Activated CD8-positive, alpha-beta memory T cell treated with anti-CD3 and anti-CD28 coated beads for 4 hours (primary cell): ENCODE measurements at regions not wholly inside any gene's neighbourhood (a gene's known extent, or its start where the extent isn't known, plus 50 kb on each side); places are given as distances from the start of the nearest gene placed in this dataset.
A peak's percentile ranks its signal among the peaks of the same experiment; 100 is the strongest.

Experiments used
- DNase-seq, 2 donors: peaks; one replicate each; pipeline ENCODE4 v3.0.0-alpha.2; 2020; ENCODE audit warnings: low read depth in 2 of 2

DNA sequence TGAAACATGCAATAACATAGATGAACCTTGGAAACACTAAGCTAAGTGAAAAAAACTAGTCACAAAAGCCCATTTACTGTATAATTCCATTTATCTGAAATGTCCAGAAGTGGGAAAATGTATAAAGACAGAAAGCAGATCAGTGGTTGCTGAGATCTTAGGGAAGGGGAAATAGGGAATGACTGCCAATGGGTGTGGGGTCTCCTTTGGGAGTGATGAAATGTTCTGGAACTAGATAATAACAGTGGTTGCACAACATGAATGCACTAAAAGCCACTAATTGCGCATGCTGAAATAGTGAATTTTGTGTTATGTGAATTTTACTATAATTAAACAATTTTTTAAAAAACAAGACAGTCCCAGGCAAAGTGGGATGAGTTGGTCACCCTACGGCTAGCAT, 472.8 kb downstream of the CCDC171 start:
- DNase-seq = no peak

DNA sequence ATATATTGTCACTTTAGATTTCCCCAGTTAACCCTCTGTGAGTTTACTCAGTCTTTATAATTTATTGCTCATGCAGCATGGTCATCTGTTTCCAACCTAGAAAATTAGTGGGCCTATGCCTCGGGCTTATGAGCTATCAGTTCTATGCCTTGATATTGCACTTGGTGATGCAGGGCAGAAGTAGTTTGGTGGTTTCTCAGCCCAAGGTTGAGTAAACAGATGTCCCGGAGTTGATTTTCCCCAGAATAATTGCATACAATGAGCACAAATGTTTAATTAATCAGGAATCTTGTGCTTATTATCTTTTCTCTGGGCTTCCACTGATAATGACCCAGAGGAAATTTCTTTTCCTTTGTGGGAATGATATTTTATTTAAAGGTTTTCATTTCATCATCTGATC, 474.0 kb downstream of the CCDC171 start:
- no peak for DNase-seq

DNA sequence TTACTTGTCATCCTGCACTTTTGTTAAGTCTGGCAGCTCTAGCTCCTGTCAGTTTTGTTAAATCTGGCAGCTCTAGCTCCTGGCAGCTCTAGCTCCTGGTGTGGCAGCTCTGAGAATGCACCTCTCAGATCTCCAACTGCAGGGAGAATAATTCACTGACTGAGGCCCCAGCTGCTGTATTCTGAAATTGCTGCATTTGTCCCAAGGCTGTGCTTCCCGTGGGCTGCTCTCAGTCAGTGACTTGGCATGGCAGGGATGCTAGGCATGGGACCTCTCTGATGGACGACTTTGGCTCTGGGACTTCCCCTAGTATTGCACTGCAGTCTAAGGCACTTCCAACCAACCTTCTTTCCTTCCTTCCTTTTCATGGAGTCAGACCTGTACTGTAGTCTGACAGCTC, 475.7 kb downstream of the CCDC171 start:
- no peak for DNase-seq

DNA sequence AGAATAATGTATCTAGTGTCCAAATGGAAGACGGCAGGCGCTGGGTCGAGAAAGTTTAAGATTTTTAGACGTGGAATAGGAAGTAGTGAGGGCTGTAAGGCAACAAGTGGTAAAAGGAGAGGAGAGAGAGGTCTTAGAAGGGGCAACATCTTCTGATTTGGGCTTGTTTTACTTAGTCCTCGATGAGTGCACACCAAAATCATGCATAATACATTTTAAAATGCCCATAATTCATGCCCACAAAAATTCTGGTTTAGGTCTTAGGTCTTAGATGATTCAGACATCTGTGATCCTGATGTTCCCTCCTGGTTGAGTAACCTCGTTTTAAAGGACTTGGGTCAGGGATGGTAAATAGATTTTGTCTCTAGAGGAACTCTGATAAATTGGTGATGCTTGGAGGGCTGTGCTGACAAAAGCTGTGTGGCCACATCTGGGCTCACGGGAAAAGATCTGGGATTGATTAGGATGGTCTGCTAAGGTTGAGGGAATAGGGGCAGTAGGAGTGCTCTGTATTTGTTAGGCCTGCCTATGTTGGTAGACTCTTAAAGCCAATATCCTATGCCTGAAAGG, 476.3 kb downstream of the CCDC171 start:
- DNase-seq = no peak

DNA sequence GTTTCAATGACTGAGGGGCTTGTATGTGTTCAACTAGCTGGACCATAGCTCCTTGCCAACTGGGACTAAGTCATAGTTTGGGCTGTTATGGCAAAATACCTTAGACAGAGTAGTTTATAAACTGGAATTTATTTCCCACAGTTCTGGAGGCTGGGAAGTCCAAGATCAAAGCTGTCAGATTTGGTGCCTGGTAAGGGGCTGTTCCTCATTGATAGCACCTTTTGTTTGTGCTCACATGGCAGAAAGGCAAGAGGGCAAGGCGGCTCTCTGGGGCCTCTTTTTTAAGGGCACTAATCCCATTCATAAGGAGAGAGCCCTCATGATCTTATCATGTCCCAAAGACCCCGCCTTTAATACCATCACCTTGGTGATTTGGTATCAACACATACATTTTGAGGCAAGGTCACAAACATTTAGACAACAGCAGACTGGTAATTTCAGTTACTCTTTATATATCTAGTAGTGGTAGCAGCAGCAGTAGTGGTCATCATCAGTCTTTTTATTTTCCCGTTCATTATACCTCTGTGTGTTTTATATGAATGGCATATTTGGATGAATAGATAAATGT, 477.0 kb downstream of the CCDC171 start:
- no peak for DNase-seq

DNA sequence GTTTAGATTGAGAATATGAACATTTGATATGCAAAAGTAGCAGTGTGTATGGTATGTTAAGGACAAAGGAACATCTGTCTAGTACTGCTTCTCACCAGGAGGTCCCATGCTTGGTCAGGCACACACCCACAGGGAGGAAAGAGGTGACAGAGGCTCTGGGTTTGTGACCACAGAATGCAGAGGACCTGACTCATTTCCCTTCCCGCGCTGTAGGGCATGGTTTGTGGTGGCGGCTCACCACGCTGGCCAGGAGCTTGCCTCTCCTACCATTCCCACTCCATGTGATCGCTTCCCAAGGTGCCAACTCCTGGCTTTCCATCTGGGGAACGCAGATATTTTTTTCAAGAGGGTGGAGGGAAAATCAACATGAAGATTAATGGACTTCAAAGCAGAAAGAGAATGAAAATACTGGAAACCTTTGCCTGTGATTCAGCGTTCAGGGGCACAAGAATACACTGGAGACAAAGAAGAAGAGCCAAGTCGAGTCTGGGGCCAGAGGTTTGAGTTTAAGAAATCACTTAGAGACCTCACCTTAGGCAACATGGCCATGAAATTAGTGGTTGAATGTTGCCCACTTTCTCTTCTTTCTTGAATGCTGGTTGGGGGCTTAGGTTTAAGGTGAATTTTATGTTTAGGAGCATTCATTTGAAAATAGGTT, 477.8 kb downstream of the CCDC171 start:
- peak in 1 of 2 donors; percentile 1 for DNase-seq

DNA sequence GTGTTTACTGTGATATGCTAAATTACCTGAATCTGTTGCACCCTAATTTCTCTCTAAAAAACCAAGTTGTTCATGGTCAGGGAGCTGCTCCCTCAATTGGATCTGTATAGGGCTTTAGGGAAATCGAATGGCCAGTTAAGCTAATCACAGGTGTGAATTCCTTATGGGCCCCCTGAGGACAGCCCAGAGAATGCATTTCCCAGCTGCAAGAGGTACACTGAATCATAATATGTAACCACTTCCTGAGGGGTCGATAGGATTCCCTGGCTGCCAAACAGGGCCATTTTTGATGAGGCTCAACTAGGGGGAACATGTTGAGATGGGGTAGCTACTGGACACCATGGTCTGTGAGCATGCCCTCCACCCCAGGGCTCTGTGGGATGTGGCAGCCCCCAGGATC, 478.6 kb downstream of the CCDC171 start:
- no peak for DNase-seq

DNA sequence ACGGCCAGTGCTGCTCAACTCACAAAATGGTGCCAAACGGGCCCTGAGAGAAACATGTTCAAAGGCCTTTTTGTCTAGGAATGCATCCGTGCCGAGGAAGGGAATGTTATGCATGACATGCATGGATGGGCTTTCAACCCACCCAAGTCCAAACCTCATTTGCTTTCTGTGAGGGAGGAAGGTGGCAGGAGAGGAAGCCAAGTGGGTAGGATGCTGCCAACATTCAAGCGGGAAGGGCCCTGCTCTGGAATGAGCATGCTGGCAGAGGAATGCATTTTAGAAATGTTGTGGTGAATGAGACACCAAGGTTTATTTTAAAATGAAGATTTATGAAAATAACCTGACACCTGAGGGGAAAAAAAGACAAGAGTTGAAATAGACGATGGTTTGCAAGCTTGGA, 479.1 kb downstream of the CCDC171 start:
- DNase-seq = no peak

DNA sequence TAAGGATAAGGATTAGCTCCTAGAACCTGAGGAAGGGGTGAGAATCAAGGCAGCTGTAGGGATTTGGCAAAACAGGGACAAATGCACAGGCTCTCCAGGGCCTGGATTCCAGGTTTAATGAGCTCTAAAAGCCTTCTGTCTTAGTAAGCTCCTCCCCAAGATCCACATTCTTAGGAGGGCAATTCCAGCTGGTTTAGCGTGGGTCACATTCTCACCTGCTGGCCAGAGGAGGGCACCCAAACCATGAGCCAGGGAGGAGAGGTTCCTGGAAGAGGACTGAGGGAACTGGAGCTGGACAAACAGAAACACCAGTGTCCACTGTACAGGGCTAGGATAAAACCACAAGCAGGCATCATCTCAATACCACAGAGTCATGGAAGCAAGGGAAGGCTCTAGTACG, 480.0 kb downstream of the CCDC171 start:
- no peak for DNase-seq

DNA sequence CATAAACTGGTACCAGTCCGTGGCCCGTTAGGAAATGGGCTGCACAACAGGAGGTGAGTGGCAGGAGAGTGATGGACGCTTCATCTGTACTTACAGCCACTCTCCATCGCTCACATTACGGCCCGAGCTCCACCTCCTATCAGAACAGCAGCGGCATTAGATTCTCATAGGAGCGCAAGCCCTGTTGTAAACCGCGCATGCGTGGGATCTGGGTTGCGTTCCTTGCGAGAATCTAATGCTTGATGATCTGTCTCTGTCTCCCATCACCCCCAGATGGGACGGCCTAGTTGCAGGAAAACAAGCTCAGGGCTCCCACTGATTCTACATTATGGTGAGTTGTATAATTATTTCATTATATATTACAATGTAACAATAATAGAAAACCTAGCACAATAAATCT, 480.4 kb downstream of the CCDC171 start:
- no peak for DNase-seq

DNA sequence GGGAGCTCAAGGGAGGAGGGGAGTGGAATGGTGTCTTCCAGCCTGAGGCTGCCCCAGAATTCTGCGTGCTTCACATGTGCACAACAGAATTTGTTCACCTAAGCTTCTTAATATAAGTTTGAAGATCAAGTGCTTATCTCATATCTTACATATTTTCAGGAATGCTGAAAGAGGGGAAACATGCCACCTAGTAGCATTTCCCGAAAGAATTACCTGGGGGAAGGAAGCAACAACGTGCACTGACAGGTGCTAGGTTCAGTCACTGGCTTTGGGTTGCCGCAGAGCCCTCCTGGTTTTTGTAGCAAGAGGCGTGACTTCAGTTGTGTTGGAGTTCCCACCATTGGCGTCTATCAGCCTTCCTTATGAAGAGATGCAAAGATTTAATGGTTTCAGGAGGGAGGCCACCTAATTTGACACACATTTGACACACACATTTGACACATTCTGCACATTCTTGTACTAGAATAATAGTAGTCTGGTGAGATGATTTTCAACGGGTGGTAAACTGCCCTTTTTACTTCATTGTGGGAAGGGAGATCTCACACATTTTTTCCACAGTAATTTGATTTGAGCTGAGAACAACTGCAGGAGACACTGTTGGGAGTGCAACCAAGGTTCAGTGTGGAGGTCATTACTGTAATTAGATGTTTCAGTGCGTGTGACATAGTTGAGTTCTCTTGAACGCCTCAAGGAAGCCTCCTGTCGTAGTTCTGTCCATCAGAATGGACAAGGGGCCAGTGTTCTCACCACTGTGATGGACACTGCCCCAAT, 481.3 kb downstream of the CCDC171 start:
- no peak for DNase-seq

DNA sequence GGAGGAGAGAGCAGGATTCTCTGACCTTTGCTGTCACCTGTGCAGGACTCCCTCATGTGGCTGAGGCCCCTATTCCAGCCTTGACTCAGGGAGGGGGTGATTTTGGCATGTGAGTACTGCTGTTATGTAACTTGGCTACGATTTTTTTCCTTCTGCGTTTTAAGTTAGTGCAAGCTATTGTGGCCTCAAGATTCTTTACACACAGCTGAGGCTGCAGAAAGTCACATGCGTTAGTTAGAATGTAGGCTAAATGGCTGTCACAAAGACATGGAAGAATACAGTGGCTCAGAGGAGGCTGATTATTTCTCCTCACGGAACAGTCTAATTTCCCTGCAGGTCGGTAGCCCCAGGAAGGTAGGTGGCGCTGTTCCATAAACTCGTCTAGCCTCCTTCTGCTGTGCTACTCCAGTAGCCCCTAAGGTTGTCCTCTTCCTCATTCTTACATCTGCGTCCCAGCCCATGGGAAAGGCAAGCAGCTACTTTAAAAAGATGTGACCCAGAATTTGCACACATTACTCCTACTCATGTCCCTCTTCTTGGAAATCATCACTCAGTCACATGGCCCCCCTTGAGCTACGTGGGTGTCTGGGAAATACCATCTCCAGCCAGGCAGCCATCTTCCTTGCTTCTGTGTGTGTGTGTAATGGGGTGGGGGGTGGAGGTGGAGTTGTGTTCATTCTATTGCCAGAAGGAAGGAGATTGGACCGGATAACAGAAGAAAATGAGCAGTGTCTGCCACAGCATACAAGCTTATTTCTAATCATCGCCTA, 486.6 kb downstream of the CCDC171 start:
- DNase-seq = no peak

DNA sequence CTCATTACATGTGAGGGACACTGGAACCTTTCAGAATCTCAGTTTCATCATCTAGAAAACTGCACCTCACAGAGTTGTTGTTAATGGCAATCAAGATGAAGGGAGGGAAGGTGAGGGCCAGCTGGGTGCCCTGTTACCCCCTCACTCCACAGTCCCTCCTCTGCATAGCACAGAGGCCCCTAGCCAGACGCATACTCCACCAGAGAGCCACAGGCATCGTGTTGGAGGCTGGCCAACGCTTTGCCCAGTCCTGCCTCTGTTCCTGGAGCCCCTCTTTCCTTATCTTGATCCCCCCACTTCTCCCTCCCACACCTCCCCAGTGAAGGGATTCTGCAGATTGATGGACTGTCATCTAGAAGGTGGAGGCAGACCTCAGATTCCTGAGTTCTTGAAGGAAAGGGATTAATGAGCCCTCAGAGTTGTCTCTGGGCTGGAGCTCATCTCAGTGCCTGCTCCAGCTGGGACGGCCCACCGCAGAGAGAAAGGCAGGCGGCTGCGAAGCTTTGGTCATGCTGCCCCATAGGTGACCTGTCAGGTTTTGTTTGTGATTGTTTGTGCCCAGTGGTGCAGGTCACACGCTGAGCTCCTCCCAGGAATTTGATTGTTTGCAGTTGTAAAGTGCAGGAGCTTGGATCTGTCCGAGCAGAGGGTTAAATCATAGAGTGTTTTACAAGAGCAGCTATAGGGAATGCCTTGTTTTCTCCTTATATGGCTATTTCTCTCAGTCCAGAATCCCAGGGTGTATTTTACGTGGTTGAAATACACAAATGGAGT, 487.3 kb downstream of the CCDC171 start:
- DNase-seq = no peak

DNA sequence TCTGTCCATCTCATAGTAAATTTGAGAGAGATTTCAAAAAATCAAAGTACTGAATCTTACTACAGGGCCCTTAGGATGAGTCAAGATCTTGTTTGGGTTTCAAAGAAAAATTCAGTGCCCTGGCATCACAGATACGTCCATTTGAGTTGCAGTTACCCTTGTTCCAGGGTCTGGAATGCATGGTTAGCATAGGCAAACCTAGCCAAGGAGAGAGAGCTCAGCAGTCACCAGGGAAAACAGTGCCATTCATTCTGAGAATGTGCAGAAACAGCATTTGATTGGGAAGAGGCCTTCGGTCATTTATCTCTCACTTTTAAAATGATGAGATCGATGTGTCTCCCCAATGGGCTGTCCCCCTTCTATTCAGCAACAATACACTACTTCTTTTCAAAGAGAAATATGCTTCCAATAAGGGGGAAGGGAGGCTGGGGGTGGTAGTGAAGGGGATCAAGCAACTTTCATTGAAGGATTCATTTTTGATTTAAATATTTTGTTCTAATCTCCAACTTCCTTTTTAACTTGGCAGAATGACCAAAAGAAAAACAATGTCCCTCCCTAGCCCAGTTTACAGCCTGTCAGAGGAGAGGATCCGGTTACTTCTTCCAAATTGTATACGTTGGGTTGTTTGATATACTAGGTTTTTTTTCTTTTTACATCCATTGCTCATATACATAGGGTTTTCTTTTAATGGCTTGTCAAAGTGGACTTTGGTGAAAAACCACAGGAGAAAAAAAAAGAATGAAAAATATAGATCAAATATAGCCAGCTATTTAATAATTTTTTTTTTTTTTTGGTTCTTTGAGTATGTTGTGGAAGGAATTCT, 491.1 kb downstream of the CCDC171 start:
- DNase-seq = no peak

DNA sequence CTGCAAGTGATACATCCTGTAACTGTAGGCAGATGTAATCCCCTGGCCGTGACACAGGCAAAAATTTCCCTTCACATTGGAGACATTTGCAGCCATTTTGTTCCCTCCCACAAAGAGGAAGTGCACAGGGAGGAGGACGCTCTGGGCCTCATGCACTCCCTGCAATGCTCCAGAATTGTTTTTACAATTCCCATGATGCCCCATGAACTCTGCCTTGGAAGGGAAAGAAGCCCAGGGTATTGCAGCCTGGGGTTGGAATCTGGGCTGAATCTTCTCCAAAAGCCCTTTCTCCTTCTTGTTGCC, 491.7 kb downstream of the CCDC171 start:
- no peak for DNase-seq

DNA sequence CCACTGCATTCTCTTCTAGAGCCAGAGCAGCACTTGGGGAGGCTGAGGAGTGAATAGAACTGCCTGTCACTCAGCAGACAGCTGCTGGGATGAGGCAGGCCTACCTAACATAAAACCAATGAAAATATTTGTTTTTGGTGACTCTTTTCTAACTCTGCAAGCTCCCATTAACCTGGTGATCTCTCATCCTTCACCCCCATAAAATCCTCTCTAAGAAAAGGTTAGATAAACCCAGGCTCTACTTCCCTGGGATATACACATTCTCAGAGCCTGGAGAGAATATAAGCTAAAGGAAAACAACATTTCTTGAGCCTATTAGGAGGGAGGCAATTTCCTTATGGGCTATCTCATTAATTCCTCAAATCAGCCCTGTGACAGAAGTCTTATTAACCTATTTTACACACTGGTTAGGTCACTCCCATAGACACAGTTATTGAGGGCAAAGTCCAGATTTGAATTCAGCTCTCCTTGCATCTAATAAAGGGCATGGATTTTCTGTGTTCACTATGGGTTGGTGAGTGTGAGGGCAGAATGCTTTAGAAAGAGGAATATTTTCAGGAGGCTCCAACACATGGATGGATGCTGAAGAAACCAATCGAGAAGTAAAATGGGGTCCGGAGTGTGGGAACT, 492.9 kb downstream of the CCDC171 start:
- no peak for DNase-seq

DNA sequence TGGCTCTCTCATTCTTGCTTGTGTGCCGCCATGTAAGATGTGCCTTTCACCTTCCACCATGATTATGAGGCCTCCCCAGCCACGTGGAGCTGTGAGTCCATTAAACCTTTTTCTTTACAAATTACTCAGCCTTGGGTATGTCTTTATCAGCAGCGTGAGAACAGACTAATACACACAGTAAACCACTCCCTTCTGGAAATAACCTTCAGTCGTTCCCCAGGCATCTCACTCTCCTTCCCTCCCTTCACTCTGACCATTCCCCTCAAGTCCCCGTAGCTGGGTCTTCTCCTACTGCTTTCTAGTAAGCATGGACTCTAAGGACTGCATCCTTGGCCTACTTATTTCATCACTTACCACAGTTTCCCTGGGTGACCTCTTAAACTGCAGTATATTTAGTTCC, 493.9 kb downstream of the CCDC171 start:
- no peak for DNase-seq

DNA sequence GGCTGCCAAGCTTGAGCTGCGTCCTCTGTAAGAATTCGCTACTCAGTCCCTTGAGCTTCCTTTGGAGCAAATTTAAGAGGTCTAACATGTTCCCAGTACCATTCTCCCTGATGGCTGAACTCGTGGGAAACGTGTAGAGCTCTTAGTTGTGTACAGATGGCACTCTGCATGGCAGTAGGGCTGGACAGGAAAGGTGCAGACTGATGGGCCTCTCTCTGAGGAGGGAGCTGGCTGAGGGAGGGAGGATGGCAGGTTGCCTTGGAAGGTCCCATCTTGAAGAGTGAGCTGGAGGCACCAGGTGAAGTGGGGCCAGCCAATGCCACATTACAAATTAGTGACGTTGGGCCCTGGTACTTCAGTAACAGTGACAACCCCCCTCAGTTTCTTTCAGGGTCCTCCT, 495.3 kb downstream of the CCDC171 start:
- no peak for DNase-seq

DNA sequence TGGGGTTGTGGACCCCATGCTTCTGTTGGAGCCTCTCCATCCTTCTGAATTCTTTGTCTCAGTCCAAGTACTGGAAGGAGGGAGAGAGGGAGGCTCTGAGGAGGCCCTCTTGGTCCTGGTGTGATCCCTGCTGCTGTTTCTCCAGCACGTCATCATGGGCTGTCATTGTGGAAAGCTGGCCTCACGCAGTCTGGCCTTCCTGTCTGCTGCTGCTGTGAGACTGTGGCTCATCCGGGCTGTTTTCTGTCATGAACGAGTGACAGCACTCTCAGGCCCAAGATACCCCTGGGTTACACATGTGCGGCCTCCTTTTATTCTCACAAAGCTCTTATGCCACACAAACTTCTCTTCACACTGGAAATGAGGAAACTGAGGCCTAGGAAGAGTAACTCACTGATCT, 499.3 kb downstream of the CCDC171 start:
- no peak for DNase-seq
